Prostate gland (tissue), 2 donors: ENCODE measurements at regions not wholly inside any gene's neighbourhood (a gene's known extent, or its start where the extent isn't known, plus 50 kb on each side); places are given as distances from the start of the nearest gene placed in this dataset.

ENCODE experiments used
- POLR2A ChIP-seq: fragments of 450-650 bp; IDR thresholded peaks from one replicate; pipeline ENCODE4 v1.6.1; 2016; ENCODE audit warnings: antibody characterized with exemption, mild to moderate bottlenecking
- TF ChIP-seq, protein P1 (sequence below), 4 experiments: fragments of 200-600 bp in 2 of 4; fragments of 450-650 bp in 2 of 4; sonication (generic) in 2 of 4; IDR thresholded peaks; 1 replicate in 3 of 4; 2 replicates in 1 of 4; pipeline ENCODE4 v1.5.1; 2016 to 2019; ENCODE audit warnings: antibody characterized with exemption in 4 of 4, mild to moderate bottlenecking in 2 of 4, moderate library complexity in 2 of 4

DNA sequence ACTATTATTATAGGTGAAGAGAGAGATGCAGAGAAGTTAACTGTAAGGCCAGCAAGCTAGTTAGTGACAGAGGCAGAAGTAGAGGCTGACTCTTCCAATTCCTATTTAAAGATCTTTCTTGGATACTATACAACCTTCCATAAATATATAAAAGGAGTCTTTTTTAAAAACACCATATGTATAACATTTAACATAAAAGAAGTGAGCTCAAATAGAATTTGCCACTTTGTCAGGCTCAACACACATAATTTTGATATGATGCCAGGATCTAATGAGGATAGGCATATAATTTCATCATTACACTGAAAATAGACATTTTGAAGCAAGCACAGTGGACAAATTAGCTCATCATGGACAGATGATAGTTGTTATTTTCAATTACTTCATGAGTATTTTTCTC lies 64.1 kb upstream of the MPPED2 start:
- TF ChIP-seq, protein P1, sequence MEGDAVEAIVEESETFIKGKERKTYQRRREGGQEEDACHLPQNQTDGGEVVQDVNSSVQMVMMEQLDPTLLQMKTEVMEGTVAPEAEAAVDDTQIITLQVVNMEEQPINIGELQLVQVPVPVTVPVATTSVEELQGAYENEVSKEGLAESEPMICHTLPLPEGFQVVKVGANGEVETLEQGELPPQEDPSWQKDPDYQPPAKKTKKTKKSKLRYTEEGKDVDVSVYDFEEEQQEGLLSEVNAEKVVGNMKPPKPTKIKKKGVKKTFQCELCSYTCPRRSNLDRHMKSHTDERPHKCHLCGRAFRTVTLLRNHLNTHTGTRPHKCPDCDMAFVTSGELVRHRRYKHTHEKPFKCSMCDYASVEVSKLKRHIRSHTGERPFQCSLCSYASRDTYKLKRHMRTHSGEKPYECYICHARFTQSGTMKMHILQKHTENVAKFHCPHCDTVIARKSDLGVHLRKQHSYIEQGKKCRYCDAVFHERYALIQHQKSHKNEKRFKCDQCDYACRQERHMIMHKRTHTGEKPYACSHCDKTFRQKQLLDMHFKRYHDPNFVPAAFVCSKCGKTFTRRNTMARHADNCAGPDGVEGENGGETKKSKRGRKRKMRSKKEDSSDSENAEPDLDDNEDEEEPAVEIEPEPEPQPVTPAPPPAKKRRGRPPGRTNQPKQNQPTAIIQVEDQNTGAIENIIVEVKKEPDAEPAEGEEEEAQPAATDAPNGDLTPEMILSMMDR (IDR thresholded peaks at IDR 0.05): no peak
- TF ChIP-seq POLR2A: no peak
